Trophoblast cell (in vitro differentiated cells and primary cell): ENCODE measurements at regions not wholly inside any gene's neighbourhood (a gene's known extent, or its start where the extent isn't known, plus 50 kb on each side); places are given as distances from the start of the nearest gene placed in this dataset.

ENCODE experiments used
- DNase-seq, 2 donors: peaks; one replicate each; pipeline ENCODE4 v3.0.0-alpha.2; 2016
- H2AFZ ChIP-seq: 2 replicates; pipeline ENCODE4 v1.6.1; 2013; ENCODE audit warnings: low read length, moderate library complexity, mild to moderate bottlenecking; ENCODE audit not compliant: insufficient read depth, poor library complexity
- H2AK5ac ChIP-seq: 2 replicates; pipeline ENCODE4 v1.6.1; 2013; ENCODE audit warnings: mild to moderate bottlenecking, low read length
- H2BK120ac ChIP-seq: 2 replicates; pipeline ENCODE4 v1.6.1; 2013; ENCODE audit warnings: low read length, mild to moderate bottlenecking, moderate library complexity; ENCODE audit not compliant: insufficient read depth, poor library complexity
- H2BK12ac ChIP-seq: 2 replicates; pipeline ENCODE4 v1.6.1; 2013; ENCODE audit warnings: mild to moderate bottlenecking, low read length, moderate library complexity
- H2BK5ac ChIP-seq: 2 replicates; pipeline ENCODE4 v1.6.1; 2013; ENCODE audit warnings: low read length, low read depth, moderate library complexity, mild to moderate bottlenecking; ENCODE audit not compliant: poor library complexity
- H3K14ac ChIP-seq: 2 replicates; pipeline ENCODE4 v1.6.1; 2013; ENCODE audit warnings: mild to moderate bottlenecking, low read length
- H3K18ac ChIP-seq: 2 replicates; pipeline ENCODE4 v1.6.1; 2013; ENCODE audit warnings: mild to moderate bottlenecking, low read length
- H3K23ac ChIP-seq: 2 replicates; pipeline ENCODE4 v1.6.1; 2013; ENCODE audit warnings: low read length
- H3K27ac ChIP-seq: 2 replicates; pipeline ENCODE4 v1.5.1; 2013; ENCODE audit warnings: low read depth, mild to moderate bottlenecking, inconsistent platforms, low read length, moderate library complexity
- H3K27me3 ChIP-seq: 2 replicates; pipeline ENCODE4 v1.6.1; 2013; ENCODE audit warnings: inconsistent platforms, mild to moderate bottlenecking, low read length, moderate library complexity; ENCODE audit not compliant: insufficient read depth
- H3K36me3 ChIP-seq, 2 experiments: 1 replicate in 1 of 2; 2 replicates in 1 of 2; pipeline ENCODE4 v1.6.1; 2013; ENCODE audit warnings: low read length in 2 of 2, mild to moderate bottlenecking in 2 of 2, moderate library complexity in 1 of 2; ENCODE audit not compliant: insufficient read depth in 2 of 2, control insufficient read depth in 1 of 2
- H3K4ac ChIP-seq: 2 replicates; pipeline ENCODE4 v1.6.1; 2013; ENCODE audit warnings: low read depth, mild to moderate bottlenecking, low read length, moderate library complexity
- H3K4me1 ChIP-seq, 2 experiments: 1 replicate in 1 of 2; 2 replicates in 1 of 2; pipeline ENCODE4 v1.6.1; 2013; ENCODE audit warnings: low read length in 2 of 2, mild to moderate bottlenecking in 2 of 2, moderate library complexity in 1 of 2; ENCODE audit not compliant: insufficient read depth in 2 of 2, control insufficient read depth in 1 of 2
- H3K4me2 ChIP-seq: 2 replicates; pipeline ENCODE4 v1.6.1; 2013; ENCODE audit warnings: inconsistent platforms, mild to moderate bottlenecking, low read length, moderate library complexity
- H3K4me3 ChIP-seq: 2 replicates; pipeline ENCODE4 v1.5.1; 2013; ENCODE audit warnings: mild to moderate bottlenecking, low read depth, low read length, inconsistent platforms
- H3K79me1 ChIP-seq: one replicate; pipeline ENCODE4 v1.6.1; 2013; ENCODE audit warnings: low read length
- H3K79me2 ChIP-seq: 2 replicates; pipeline ENCODE4 v1.6.1; 2013; ENCODE audit warnings: low read length, mild to moderate bottlenecking; ENCODE audit not compliant: control insufficient read depth, insufficient read depth, poor library complexity
- H3K9ac ChIP-seq: 2 replicates; pipeline ENCODE4 v1.6.1; 2013; ENCODE audit warnings: mild to moderate bottlenecking, low read length
- H3K9me3 ChIP-seq: 2 replicates; pipeline ENCODE4 v1.6.1; 2013; ENCODE audit warnings: low read depth, mild to moderate bottlenecking, control low read depth, inconsistent platforms, low read length; ENCODE audit not compliant: insufficient read depth
- H4K12ac ChIP-seq: 2 replicates; pipeline ENCODE4 v1.6.1; 2013; ENCODE audit warnings: low read depth, mild to moderate bottlenecking, low read length, moderate library complexity
- H4K8ac ChIP-seq: 2 replicates; pipeline ENCODE4 v1.6.1; 2013; ENCODE audit warnings: low read depth, mild to moderate bottlenecking, low read length, moderate library complexity
- H4K91ac ChIP-seq: one replicate; pipeline ENCODE4 v1.6.1; 2013; ENCODE audit warnings: low read depth, mild to moderate bottlenecking, low read length, moderate library complexity
- WGBS: extraction: QIAGEN DNeasy Blood & Tissue Kit; methylation state at CpG from one replicate; pipeline ENCODE4 v1.1.7; 2013; ENCODE audit warnings: missing lambda C conversion rate; ENCODE audit not compliant: insufficient read length, insufficient coverage; ENCODE audit errors: extremely low coverage; 5-methylcytosine and 5-hydroxymethylcytosine counted together

DNA sequence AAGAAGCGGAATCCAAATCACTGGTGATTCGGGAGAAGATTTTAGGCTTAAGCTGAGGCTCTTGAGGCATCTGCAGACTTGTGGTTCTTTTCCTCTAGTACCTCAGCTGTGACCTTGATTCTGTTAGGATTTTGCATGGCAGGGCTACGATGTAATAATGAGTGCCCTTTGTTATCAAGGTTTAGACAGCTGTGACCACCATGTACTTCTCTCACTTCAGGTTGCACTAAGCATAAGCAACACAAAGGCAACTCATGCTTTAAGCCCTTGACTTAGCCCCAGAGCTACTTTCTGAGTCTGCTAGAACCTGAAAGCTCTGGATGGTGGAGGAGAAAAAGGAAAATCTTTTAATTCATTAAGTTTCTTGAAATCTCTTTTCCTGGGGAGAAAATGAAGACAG lies 1052.3 kb upstream of the PHF14 start:
- Histone ChIP-seq H3K9me3 (no peaks in the 10 kb centered on the region), H3K9ac (no peak overlapping the region), H2AFZ (no peak overlapping the region), H3K27ac (no peak overlapping the region), H3K4me2 (no peak overlapping the region), H3K14ac (no peak overlapping the region), H3K79me1 (no peaks in the 10 kb centered on the region), H3K18ac (no peak overlapping the region), H2BK12ac (no peak overlapping the region), H2BK120ac (no peak overlapping the region), H4K8ac (no peak overlapping the region), H3K79me2 (no peaks in the 10 kb centered on the region), H3K4ac (no peak overlapping the region), H2AK5ac (no peak overlapping the region), H3K23ac (no peak overlapping the region), H3K4me3 (no peak overlapping the region), H3K4me1 (no peaks in the 10 kb centered on the region), H3K36me3 (no peaks in the 10 kb centered on the region), H4K91ac (no peak overlapping the region), H3K27me3 (no peaks in the 10 kb centered on the region), H2BK5ac (no peak overlapping the region), H4K12ac (no peak overlapping the region)
- no peak for DNase-seq
- no CpG with 5 or more reads among the region's 3 CpGs for WGBS

DNA sequence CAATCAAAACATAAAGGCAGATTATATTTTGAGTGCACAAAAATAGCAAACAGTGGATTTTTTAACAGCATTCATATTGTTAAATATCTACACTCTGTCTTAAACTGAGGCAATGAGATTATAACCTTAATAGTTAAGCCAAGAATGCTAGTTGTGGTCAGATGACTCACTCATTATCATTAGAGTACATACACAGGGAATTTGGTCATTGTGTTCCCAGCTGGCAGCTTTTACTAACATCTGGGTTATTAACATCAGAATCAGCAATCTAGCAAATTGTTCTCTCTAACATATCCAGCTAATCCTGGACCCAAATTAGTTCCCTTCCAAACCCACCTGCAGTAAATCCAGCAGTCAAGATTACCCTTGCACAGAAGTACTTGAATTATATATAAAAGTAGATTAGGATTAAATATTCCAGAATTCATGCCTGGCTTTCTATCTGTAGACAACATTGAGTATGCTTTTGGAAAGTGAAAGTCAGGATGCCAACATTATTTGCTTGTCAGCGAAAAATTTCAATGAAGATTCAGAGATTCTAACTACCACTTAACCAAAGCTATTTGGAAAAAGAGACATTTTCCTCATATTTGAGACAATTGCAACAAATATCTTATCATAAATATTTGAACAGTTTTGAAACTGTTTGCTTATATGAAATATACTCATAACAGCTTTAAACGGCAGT lies 1035.6 kb upstream of the PHF14 start:
- no peak overlapping the region for H3K9ac ChIP-seq
- H4K91ac ChIP-seq, result no peak overlapping the region
- no peak overlapping the region for H4K12ac ChIP-seq
- H3K79me1 ChIP-seq, result no peaks in the 10 kb centered on the region
- H3K4me1 ChIP-seq, result no peaks in the 10 kb centered on the region
- H2BK5ac ChIP-seq, result no peak overlapping the region
- no peak overlapping the region for H3K4ac ChIP-seq
- WGBS, result no CpG with 5 or more reads among the region's 2 CpGs
- no peak overlapping the region for H2AK5ac ChIP-seq
- H3K18ac ChIP-seq, result no peak overlapping the region
- H3K14ac ChIP-seq, result no peak overlapping the region
- no peak overlapping the region for H3K27ac ChIP-seq
- no peak overlapping the region for H3K4me2 ChIP-seq
- no peaks in the 10 kb centered on the region for H3K9me3 ChIP-seq
- H3K27me3 ChIP-seq, result no peaks in the 10 kb centered on the region
- no peak overlapping the region for H3K4me3 ChIP-seq
- no peak overlapping the region for H3K23ac ChIP-seq
- H2BK120ac ChIP-seq, result no peak overlapping the region
- H3K79me2 ChIP-seq, result no peaks in the 10 kb centered on the region
- no peaks in the 10 kb centered on the region for H3K36me3 ChIP-seq
- H4K8ac ChIP-seq, result no peak overlapping the region
- DNase-seq, result no peak
- H2BK12ac ChIP-seq, result no peak overlapping the region
- H2AFZ ChIP-seq, result no peak overlapping the region

DNA sequence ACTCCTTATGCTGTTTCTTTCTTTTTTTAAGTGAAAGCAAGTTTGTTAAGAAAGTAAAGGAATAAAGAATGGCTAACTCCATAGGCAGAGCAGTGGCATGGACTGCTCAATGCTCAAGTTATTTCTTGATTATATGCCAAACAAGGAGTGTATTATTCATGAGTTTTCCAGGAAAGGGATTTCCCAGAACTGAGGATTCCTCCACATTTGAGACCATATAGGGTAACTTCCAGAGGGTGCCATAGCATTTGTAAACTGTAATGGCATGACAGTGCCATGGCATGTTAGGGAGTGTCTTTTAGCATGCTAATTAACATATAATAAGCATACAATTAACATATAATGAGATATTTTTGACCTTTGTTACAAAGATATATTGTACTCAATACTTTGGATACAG lies 1034.5 kb upstream of the PHF14 start:
- Histone ChIP-seq H3K27me3 (no peaks in the 10 kb centered on the region), H3K18ac (no peak overlapping the region), H3K23ac (no peak overlapping the region), H3K27ac (no peak overlapping the region), H3K9ac (no peak overlapping the region), H2BK120ac (no peak overlapping the region), H3K9me3 (no peaks in the 10 kb centered on the region), H2BK5ac (no peak overlapping the region), H2AK5ac (no peak overlapping the region), H4K8ac (no peak overlapping the region), H3K79me2 (no peaks in the 10 kb centered on the region), H3K14ac (no peak overlapping the region), H2AFZ (no peak overlapping the region), H3K4me3 (no peak overlapping the region), H3K4ac (no peak overlapping the region), H3K4me1 (no peaks in the 10 kb centered on the region), H3K4me2 (no peak overlapping the region), H2BK12ac (no peak overlapping the region), H3K36me3 (no peaks in the 10 kb centered on the region), H4K91ac (no peak overlapping the region), H4K12ac (no peak overlapping the region), H3K79me1 (no peaks in the 10 kb centered on the region)
- no peak for DNase-seq

DNA sequence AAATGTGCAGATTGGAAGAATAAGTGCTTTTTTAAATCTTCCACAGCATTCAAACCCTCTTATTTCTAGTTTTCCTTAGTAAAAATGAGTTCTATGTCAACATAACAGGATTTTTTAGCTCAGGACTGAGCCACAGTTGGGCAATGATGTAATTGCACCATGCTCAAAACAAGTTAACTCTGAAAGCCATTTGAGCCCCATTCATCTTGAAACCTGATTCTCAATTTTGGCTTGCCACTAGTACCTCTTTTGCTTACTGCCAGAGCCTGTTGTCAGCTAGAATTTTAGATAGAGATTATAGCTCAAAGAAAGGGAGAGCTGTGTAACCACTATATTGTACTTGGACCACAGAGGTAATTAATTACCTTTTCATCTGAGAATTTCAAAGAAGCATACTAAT lies 1028.5 kb upstream of the PHF14 start:
- Histone ChIP-seq H2AK5ac (no peak overlapping the region), H3K14ac (no peak overlapping the region), H3K79me2 (no peaks in the 10 kb centered on the region), H4K12ac (no peak overlapping the region), H3K79me1 (no peaks in the 10 kb centered on the region), H3K9ac (no peak overlapping the region), H4K91ac (no peak overlapping the region), H3K27ac (no peak overlapping the region), H3K36me3 (no peaks in the 10 kb centered on the region), H3K23ac (no peak overlapping the region), H2BK120ac (no peak overlapping the region), H4K8ac (no peak overlapping the region), H3K18ac (no peak overlapping the region), H3K9me3 (no peaks in the 10 kb centered on the region), H3K4ac (no peak overlapping the region), H3K27me3 (no peaks in the 10 kb centered on the region), H3K4me1 (no peaks in the 10 kb centered on the region), H2AFZ (no peak overlapping the region), H3K4me3 (no peak overlapping the region), H3K4me2 (no peak overlapping the region), H2BK5ac (no peak overlapping the region), H2BK12ac (no peak overlapping the region)
- DNase-seq, result no peak
